Keratinocyte (primary cell): ENCODE measurements at regions not wholly inside any gene's neighbourhood (a gene's known extent, or its start where the extent isn't known, plus 50 kb on each side); places are given as distances from the start of the nearest gene placed in this dataset.

ENCODE experiments used
- DNase-seq: peaks from one replicate; pipeline ENCODE4 v3.0.0-alpha.2; 2011; ENCODE audit warnings: low read depth, missing footprints, low spot score
- FAIRE-seq: peaks from 2 replicates; lab custom pipeline; 2011; peaks lifted over from hg19 to GRCh38; lab: Jason Lieb, UNC
- H2AFZ ChIP-seq: 2 replicates; pipeline ENCODE4 v1.6.0; 2012; ENCODE audit warnings: low read length, control low read depth, inconsistent platforms; ENCODE audit not compliant: control insufficient read depth
- H3K27ac ChIP-seq: 2 replicates; pipeline ENCODE4 v1.5.1; 2011; ENCODE audit warnings: low read length; ENCODE audit not compliant: control insufficient read depth, insufficient read depth
- H3K27me3 ChIP-seq: 3 replicates; pipeline ENCODE4 v1.6.0; 2011; ENCODE audit warnings: low read length; ENCODE audit not compliant: control insufficient read depth, insufficient read depth; ENCODE audit errors: extremely low read depth
- H3K36me3 ChIP-seq, 2 experiments: 2 replicates in 1 of 2; 3 replicates in 1 of 2; pipeline ENCODE4 v1.5.1; 2011; ENCODE audit warnings: low read length in 2 of 2, mild to moderate bottlenecking in 1 of 2; ENCODE audit not compliant: control insufficient read depth in 2 of 2, insufficient read depth in 2 of 2; ENCODE audit errors: extremely low read depth in 1 of 2
- H3K4me1 ChIP-seq: 3 replicates; pipeline ENCODE4 v1.5.1; 2011; ENCODE audit warnings: low read length; ENCODE audit not compliant: control insufficient read depth, insufficient read depth; ENCODE audit errors: extremely low read depth
- H3K4me2 ChIP-seq: 3 replicates; pipeline ENCODE4 v1.6.0; 2011; ENCODE audit warnings: low read depth, low read length; ENCODE audit not compliant: control insufficient read depth, insufficient read depth; ENCODE audit errors: extremely low read depth
- H3K4me3 ChIP-seq, 3 experiments: fragments of 200-600 bp in 1 of 3; sonication (generic) in 1 of 3; 2 replicates in 2 of 3; 3 replicates in 1 of 3; pipeline ENCODE4 v1.5.1; 2011 to 2016; ENCODE audit warnings: low read length in 3 of 3, mild to moderate bottlenecking in 3 of 3, control low read depth in 2 of 3, inconsistent platforms in 1 of 3, low read depth in 1 of 3, mixed read lengths in 1 of 3, mixed run types in 1 of 3, moderate library complexity in 1 of 3; ENCODE audit not compliant: control insufficient read depth in 2 of 3, insufficient read depth in 2 of 3; ENCODE audit errors: extremely low read depth in 1 of 3
- H3K79me2 ChIP-seq: 2 replicates; pipeline ENCODE4 v1.6.0; 2012; ENCODE audit warnings: low read length; ENCODE audit not compliant: control insufficient read depth, insufficient read depth
- H3K9ac ChIP-seq: 3 replicates; pipeline ENCODE4 v1.6.0; 2011; ENCODE audit warnings: low read length; ENCODE audit not compliant: control insufficient read depth, insufficient read depth; ENCODE audit errors: extremely low read depth
- H3K9me1 ChIP-seq: 3 replicates; pipeline ENCODE4 v1.6.0; 2011; ENCODE audit warnings: low read length; ENCODE audit not compliant: control insufficient read depth, insufficient read depth; ENCODE audit errors: extremely low read depth
- H3K9me3 ChIP-seq: 2 replicates; pipeline ENCODE4 v1.5.1; 2012; ENCODE audit warnings: low read depth, low read length; ENCODE audit not compliant: control insufficient read depth
- H4K20me1 ChIP-seq: 3 replicates; pipeline ENCODE4 v1.6.0; 2011; ENCODE audit warnings: low read length; ENCODE audit not compliant: control insufficient read depth, insufficient read depth; ENCODE audit errors: extremely low read depth
- EZH2 ChIP-seq: IDR thresholded peaks from one replicate; pipeline ENCODE4 v1.6.1; 2012; ENCODE audit warnings: inconsistent platforms, mild to moderate bottlenecking, low read length, moderate library complexity
- dilution Hi-C: fragments of 300-500 bp; cut with MboI; formaldehyde crosslinking; loops from one replicate; pipeline ENCODE4 v1.7.0; 2020; ENCODE audit warnings: low sequenced_read_pairs; ENCODE audit not compliant: extremely low pct_ligation_motif_present
- TF ChIP-seq, protein P1 (sequence below), 3 experiments: IDR thresholded peaks in 1 of 3; conservative IDR thresholded peaks in 1 of 3; optimal IDR thresholded peaks in 1 of 3; 2 replicates in 2 of 3; 3 replicates in 1 of 3; pipeline versions ENCODE3 to v1.5.1; 2011; ENCODE audit warnings: low read length in 3 of 3, mild to moderate bottlenecking in 3 of 3, moderate library complexity in 2 of 3, control low read depth in 1 of 3, inconsistent platforms in 1 of 3; ENCODE audit not compliant: insufficient read depth in 2 of 3; ENCODE audit errors: extremely low read depth in 1 of 3

GRCh38 chr5:156103155-156103885, 223.6 kb upstream of the SGCD start:
- TF ChIP-seq, protein P1, sequence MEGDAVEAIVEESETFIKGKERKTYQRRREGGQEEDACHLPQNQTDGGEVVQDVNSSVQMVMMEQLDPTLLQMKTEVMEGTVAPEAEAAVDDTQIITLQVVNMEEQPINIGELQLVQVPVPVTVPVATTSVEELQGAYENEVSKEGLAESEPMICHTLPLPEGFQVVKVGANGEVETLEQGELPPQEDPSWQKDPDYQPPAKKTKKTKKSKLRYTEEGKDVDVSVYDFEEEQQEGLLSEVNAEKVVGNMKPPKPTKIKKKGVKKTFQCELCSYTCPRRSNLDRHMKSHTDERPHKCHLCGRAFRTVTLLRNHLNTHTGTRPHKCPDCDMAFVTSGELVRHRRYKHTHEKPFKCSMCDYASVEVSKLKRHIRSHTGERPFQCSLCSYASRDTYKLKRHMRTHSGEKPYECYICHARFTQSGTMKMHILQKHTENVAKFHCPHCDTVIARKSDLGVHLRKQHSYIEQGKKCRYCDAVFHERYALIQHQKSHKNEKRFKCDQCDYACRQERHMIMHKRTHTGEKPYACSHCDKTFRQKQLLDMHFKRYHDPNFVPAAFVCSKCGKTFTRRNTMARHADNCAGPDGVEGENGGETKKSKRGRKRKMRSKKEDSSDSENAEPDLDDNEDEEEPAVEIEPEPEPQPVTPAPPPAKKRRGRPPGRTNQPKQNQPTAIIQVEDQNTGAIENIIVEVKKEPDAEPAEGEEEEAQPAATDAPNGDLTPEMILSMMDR (optimal IDR thresholded peaks at IDR 0.05 in 1 of 3, IDR thresholded peaks at IDR 0.05 in 1 of 3, conservative IDR thresholded peaks at IDR 0.05 in 1 of 3; ENCODE audit: extremely low read depth in 1 of 3, insufficient read depth in 2 of 3, low read length in 3 of 3): no peak
- no peak for TF ChIP-seq EZH2
- H3K27me3 ChIP-seq: no peaks in the 10 kb centered on the region
- H3K4me2 ChIP-seq: no peak overlapping the region
- no peaks in the 10 kb centered on the region for H3K9me1 ChIP-seq
- no peaks in the 10 kb centered on the region for H3K4me1 ChIP-seq
- H2AFZ ChIP-seq: no peak overlapping the region
- H4K20me1 ChIP-seq: no peaks in the 10 kb centered on the region
- H3K79me2 ChIP-seq: no peaks in the 10 kb centered on the region
- dilution Hi-C loops: loop anchor here (10.0 kb wide), 1 partner anchor 61 kb away; no protein-coding TSS in a partner anchor
- no peaks in the 10 kb centered on the region for H3K9me3 ChIP-seq
- no peak overlapping the region for H3K4me3 ChIP-seq
- H3K9ac ChIP-seq: no peak overlapping the region
- H3K27ac ChIP-seq: no peak overlapping the region
- H3K36me3 ChIP-seq: no peaks in the 10 kb centered on the region
- FAIRE-seq (no peak), DNase-seq (no peak)

GRCh38 chr5:156109317-156110023, 217.5 kb upstream of the SGCD start:
- Histone ChIP-seq H4K20me1 (no peaks in the 10 kb centered on the region), H3K4me2 (no peak overlapping the region), H3K79me2 (no peaks in the 10 kb centered on the region), H3K9ac (no peak overlapping the region), H3K27ac (no peak overlapping the region), H3K27me3 (no peaks in the 10 kb centered on the region), H2AFZ (no peak overlapping the region), H3K4me1 (no peaks in the 10 kb centered on the region), H3K9me3 (no peaks in the 10 kb centered on the region), H3K9me1 (no peaks in the 10 kb centered on the region), H3K4me3 (no peak overlapping the region), H3K36me3 (no peaks in the 10 kb centered on the region)
- TF ChIP-seq EZH2: no peak
- TF ChIP-seq, protein P1 (optimal IDR thresholded peaks at IDR 0.05 in 1 of 3, IDR thresholded peaks at IDR 0.05 in 1 of 3, conservative IDR thresholded peaks at IDR 0.05 in 1 of 3; ENCODE audit: extremely low read depth in 1 of 3, insufficient read depth in 2 of 3, low read length in 3 of 3): no peak
- DNase-seq: no peak
- dilution Hi-C loops: loop anchor here (10.0 kb wide), 1 partner anchor 55 kb away; no protein-coding TSS in a partner anchor
- FAIRE-seq: no peak
